Endothelial cell of umbilical vein (primary cell): ENCODE measurements at regions not wholly inside any gene's neighbourhood (a gene's known extent, or its start where the extent isn't known, plus 50 kb on each side); places are given as distances from the start of the nearest gene placed in this dataset.

Experiments used
- BruUV-seq: library from RNA; stranded (reverse); fragments of 400-500 nt; replicated peaks from 2 replicates; lab custom pipeline; 2021; lab: Mats Ljungman, UMichigan
- CTCF ChIA-PET: fragments of 300-600, 350-600 bp; sonication (Branson Sonifier 250); formaldehyde crosslinking; loops from one replicate; lab custom pipeline; 2021; ENCODE audit warnings: antibody characterized with exemption, inconsistent platforms; lab: Charles Lee
- POLR2A ChIA-PET: fragments of 300-600, 350-600 bp; sonication (Branson Sonifier 250); formaldehyde crosslinking; loops from one replicate; lab custom pipeline; 2021; ENCODE audit warnings: antibody characterized with exemption, inconsistent platforms; lab: Charles Lee
- DNase-seq: peaks from one replicate; pipeline ENCODE4 v3.0.0-alpha.2; 2011; ENCODE audit warnings: low read depth, low spot score
- FAIRE-seq: peaks from 2 replicates; lab custom pipeline; 2011; peaks lifted over from hg19 to GRCh38; lab: Jason Lieb, UNC
- H2AFZ ChIP-seq: 2 replicates; pipeline ENCODE4 v1.6.0; 2012; ENCODE audit warnings: low read depth, low read length, control low read depth, inconsistent platforms
- H3K27ac ChIP-seq: 2 replicates; pipeline ENCODE4 v1.5.1; 2011; ENCODE audit warnings: low read depth, mild to moderate bottlenecking, control low read depth, low read length, moderate library complexity; ENCODE audit not compliant: insufficient read depth
- H3K27me3 ChIP-seq, 2 experiments: 2 replicates each; pipeline versions ENCODE4 v1.6.0 to v1.6.1; 2011; ENCODE audit warnings: low read length in 2 of 2, mixed read lengths in 1 of 2; ENCODE audit not compliant: control insufficient read depth in 2 of 2, insufficient read depth in 2 of 2
- H3K36me3 ChIP-seq, 2 experiments: 2 replicates in 1 of 2; 3 replicates in 1 of 2; pipeline ENCODE4 v1.5.1; 2011; ENCODE audit warnings: low read length in 2 of 2, mild to moderate bottlenecking in 1 of 2, moderate library complexity in 1 of 2; ENCODE audit not compliant: control insufficient read depth in 2 of 2, insufficient read depth in 2 of 2; ENCODE audit errors: extremely low read depth in 1 of 2
- H3K4me1 ChIP-seq: 3 replicates; pipeline ENCODE4 v1.5.1; 2011; ENCODE audit warnings: mild to moderate bottlenecking, low read length; ENCODE audit not compliant: control insufficient read depth, insufficient read depth; ENCODE audit errors: extremely low read depth
- H3K4me2 ChIP-seq: 2 replicates; pipeline ENCODE4 v1.6.1; 2011; ENCODE audit warnings: low read length, control low read depth, mixed read lengths; ENCODE audit not compliant: insufficient read depth
- H3K4me3 ChIP-seq, 3 experiments: fragments of 200-600 bp in 1 of 3; sonication (generic), shearing (Covaris generic) in 1 of 3; replicated peaks in 1 of 3; 2 replicates each; pipeline ENCODE4 v1.5.1; 2011 to 2016; ENCODE audit warnings: control low read depth in 3 of 3, low read length in 3 of 3, mild to moderate bottlenecking in 2 of 3, inconsistent platforms in 1 of 3, low read depth in 1 of 3, moderate library complexity in 1 of 3; ENCODE audit not compliant: insufficient read depth in 1 of 3
- H3K79me2 ChIP-seq: 2 replicates; pipeline ENCODE4 v1.6.0; 2012; ENCODE audit warnings: low read length, inconsistent platforms; ENCODE audit not compliant: control insufficient read depth, insufficient read depth
- H3K9ac ChIP-seq: replicated peaks from 2 replicates; pipeline ENCODE3; 2011; ENCODE audit warnings: low read length, control low read depth; ENCODE audit not compliant: insufficient read depth; ENCODE audit errors: extremely low read depth
- H3K9me1 ChIP-seq: replicated peaks from 3 replicates; pipeline ENCODE4 v1.6.0; 2011; ENCODE audit warnings: mild to moderate bottlenecking, low read length; ENCODE audit not compliant: control insufficient read depth, insufficient read depth; ENCODE audit errors: extremely low read depth
- H3K9me3 ChIP-seq: replicated peaks from 2 replicates; pipeline ENCODE4 v1.5.1; 2012; ENCODE audit warnings: low read length, inconsistent platforms; ENCODE audit not compliant: control insufficient read depth, insufficient read depth
- H4K20me1 ChIP-seq: replicated peaks from 2 replicates; pipeline ENCODE3; 2011; ENCODE audit warnings: mild to moderate bottlenecking, low read length; ENCODE audit not compliant: control insufficient read depth, insufficient read depth; ENCODE audit errors: extremely low read depth
- CTCF ChIP-seq, 2 donors: IDR thresholded peaks; 1 replicate in 1 of 2; 2 replicates in 1 of 2; pipeline ENCODE4 v1.5.1; 2011; ENCODE audit warnings: low read length in 2 of 2, mild to moderate bottlenecking in 2 of 2, moderate library complexity in 2 of 2, control low read depth in 1 of 2, inconsistent platforms in 1 of 2, low read depth in 1 of 2; ENCODE audit not compliant: insufficient read depth in 1 of 2; ENCODE audit errors: extremely low read depth in 1 of 2
- FOS ChIP-seq: IDR thresholded peaks from 2 replicates; pipeline ENCODE4 v1.6.1; 2011; ENCODE audit warnings: mild to moderate bottlenecking, low read length, moderate library complexity, borderline replicate concordance; ENCODE audit not compliant: insufficient read depth
- POLR2AphosphoS5 ChIP-seq: IDR thresholded peaks from 2 replicates; pipeline ENCODE4 v1.6.1; 2012; ENCODE audit warnings: low read depth, mild to moderate bottlenecking, control low read depth, low read length, moderate library complexity; ENCODE audit not compliant: insufficient read depth
- dilution Hi-C: fragments of 300-500 bp; cut with MboI; formaldehyde crosslinking; loops from one replicate; pipeline ENCODE4 v1.15.0; 2019; ENCODE audit warnings: low sequenced_read_pairs; ENCODE audit not compliant: extremely low pct_ligation_motif_present
- intact Hi-C: fragments of 100-400 bp; cut with micrococcal nuclease; formaldehyde crosslinking; loops from one replicate; pipeline ENCODE4 v1.10.0; 2022
- TF ChIP-seq, protein P1 (sequence below): IDR thresholded peaks from 2 replicates; pipeline ENCODE4 v1.6.1; 2011; ENCODE audit not compliant: insufficient read depth, insufficient read length

- no peak overlapping the region for H3K9ac ChIP-seq
- TF ChIP-seq CTCF (IDR thresholded peaks at IDR 0.05; ENCODE audit: extremely low read depth in 1 of 2, insufficient read depth in 1 of 2, low read depth in 1 of 2, low read length in 2 of 2) (no peak), POLR2AphosphoS5 (no peak)
- TF ChIP-seq, protein P1, sequence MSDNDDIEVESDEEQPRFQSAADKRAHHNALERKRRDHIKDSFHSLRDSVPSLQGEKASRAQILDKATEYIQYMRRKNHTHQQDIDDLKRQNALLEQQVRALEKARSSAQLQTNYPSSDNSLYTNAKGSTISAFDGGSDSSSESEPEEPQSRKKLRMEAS, result no peak
- FAIRE-seq (no peak), DNase-seq (no peak)
- no peaks in the 10 kb centered on the region for H3K9me3 ChIP-seq
- no peak overlapping the region for H3K4me3 ChIP-seq
- H3K27ac ChIP-seq, result no peak overlapping the region
- no peak overlapping the region for H2AFZ ChIP-seq
- no peaks in the 10 kb centered on the region for H3K36me3 ChIP-seq
- no TSS peak for BruUV-seq
- no peak overlapping the region for H3K4me2 ChIP-seq
- intact Hi-C loops (no loop called here), dilution Hi-C loops (no loop called here)
- ChIA-PET CTCF (no interaction called here), POLR2A (no interaction called here)
- H3K79me2 ChIP-seq, result no peaks in the 10 kb centered on the region
- H3K4me1 ChIP-seq, result peaks cover 27% of the 10 kb centered on the region
- no peaks in the 10 kb centered on the region for H3K9me1 ChIP-seq
- no peaks in the 10 kb centered on the region for H3K27me3 ChIP-seq
- H4K20me1 ChIP-seq, result no peaks in the 10 kb centered on the region
Measured at GRCh38 chr1:199295107-199295506, 656.3 kb downstream of the PTPRC start.

DNA sequence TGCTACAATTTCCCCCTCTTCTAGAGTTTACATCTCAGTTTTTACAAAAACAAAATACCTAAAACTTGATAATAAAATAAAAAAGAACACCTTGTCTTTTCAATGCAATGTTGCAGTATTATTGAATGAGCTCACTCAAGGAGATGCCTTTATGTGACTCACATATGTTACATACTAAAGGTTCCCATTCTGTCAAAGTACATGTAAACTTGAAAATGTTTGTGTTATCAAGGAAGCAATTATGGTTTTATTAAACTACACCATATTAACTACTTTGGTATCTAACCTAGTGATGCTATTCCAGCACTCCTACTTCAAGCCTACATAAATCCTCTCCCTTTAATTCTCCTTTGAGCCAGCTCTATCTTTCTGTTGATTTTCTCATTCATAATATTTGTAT, 658.3 kb downstream of the PTPRC start:
- Histone ChIP-seq H3K9me1 (no peaks in the 10 kb centered on the region), H3K4me2 (no peak overlapping the region), H3K9ac (no peak overlapping the region), H3K4me3 (no peak overlapping the region), H3K79me2 (no peaks in the 10 kb centered on the region), H2AFZ (no peak overlapping the region), H3K36me3 (no peaks in the 10 kb centered on the region), H4K20me1 (no peaks in the 10 kb centered on the region), H3K27ac (no peak overlapping the region), H3K9me3 (no peaks in the 10 kb centered on the region), H3K27me3 (no peaks in the 10 kb centered on the region), H3K4me1 (peaks cover 23% of the 10 kb centered on the region)
- TF ChIP-seq FOS, result peak; percentile 5
- no peak for TF ChIP-seq CTCF (IDR thresholded peaks at IDR 0.05; ENCODE audit: extremely low read depth in 1 of 2, insufficient read depth in 1 of 2, low read depth in 1 of 2, low read length in 2 of 2)
- dilution Hi-C loops, result no loop called here
- intact Hi-C loops, result no loop called here
- CTCF ChIA-PET, result interaction anchor here (1.1 kb wide), 1 partner anchor 24 kb away, joined by 3 read pairs; no protein-coding TSS in a partner anchor
- no TSS peak for BruUV-seq
- FAIRE-seq (no peak), DNase-seq (no peak)
- POLR2A ChIA-PET, result no interaction called here
